Immature natural killer cell (primary cell): ENCODE measurements at regions not wholly inside any gene's neighbourhood (a gene's known extent, or its start where the extent isn't known, plus 50 kb on each side); places are given as distances from the start of the nearest gene placed in this dataset.

Source experiments
- DNase-seq, 3 donors: peaks; one replicate each; pipeline ENCODE4 v3.0.0; 2022; ENCODE audit warnings: mixed read lengths in 1 of 3
- H3K27ac Mint-ChIP-seq, 6 donors: one replicate each; pipeline ENCODE4 v1.8.0; 2020; ENCODE audit warnings: mixed read lengths in 6 of 6, mild to moderate bottlenecking in 5 of 6, inconsistent platforms in 4 of 6, moderate library complexity in 3 of 6
- H3K27me3 Mint-ChIP-seq, 3 donors: one replicate each; pipeline ENCODE4 v1.8.0; 2020 to 2021; ENCODE audit warnings: low read depth in 3 of 3, mild to moderate bottlenecking in 3 of 3, mixed read lengths in 3 of 3, moderate library complexity in 3 of 3, inconsistent platforms in 1 of 3
- H3K36me3 Mint-ChIP-seq, 3 donors: one replicate each; pipeline ENCODE4 v1.8.0; 2020; ENCODE audit warnings: mixed read lengths in 3 of 3, inconsistent platforms in 2 of 3, mild to moderate bottlenecking in 2 of 3
- H3K4me1 Mint-ChIP-seq, 2 donors: one replicate each; pipeline ENCODE4 v1.8.0; 2020; ENCODE audit warnings: inconsistent platforms in 2 of 2, mild to moderate bottlenecking in 2 of 2, mixed read lengths in 2 of 2, moderate library complexity in 1 of 2
- H3K4me3 Mint-ChIP-seq, 5 donors: one replicate each; pipeline ENCODE4 v1.8.0; 2020; ENCODE audit warnings: mild to moderate bottlenecking in 5 of 5, mixed read lengths in 5 of 5, inconsistent platforms in 3 of 5, moderate library complexity in 3 of 5
- H3K9me3 Mint-ChIP-seq, 6 donors: one replicate each; pipeline ENCODE4 v1.8.0; 2020; ENCODE audit warnings: mild to moderate bottlenecking in 6 of 6, mixed read lengths in 6 of 6, inconsistent platforms in 4 of 6, moderate library complexity in 3 of 6

DNA sequence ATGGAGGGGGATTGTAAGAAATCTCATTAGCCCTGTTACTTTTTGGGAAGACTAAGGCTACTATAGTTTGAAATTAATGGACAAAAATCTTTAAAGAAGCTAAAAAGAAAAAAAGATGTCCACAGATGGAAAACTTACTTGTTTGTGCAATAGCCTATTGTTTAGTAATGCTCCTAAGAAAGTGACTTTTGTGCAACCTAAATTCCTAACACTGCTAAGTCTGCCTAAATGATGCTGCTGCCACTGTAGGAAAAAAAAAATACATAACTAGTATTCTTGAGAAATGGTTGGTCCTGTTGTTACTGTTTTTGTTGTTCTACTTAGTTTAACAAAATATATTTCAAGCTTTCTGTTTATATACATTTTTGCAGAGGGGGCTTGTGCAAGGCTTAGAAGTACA lies 108.2 kb upstream of the NR3C1 start:
- no peak for DNase-seq
- no peaks in the 10 kb centered on the region for H3K4me1 Mint-ChIP-seq
- no peaks in the 10 kb centered on the region for H3K9me3 Mint-ChIP-seq
- H3K4me3 Mint-ChIP-seq, result no peak overlapping the region
- H3K36me3 Mint-ChIP-seq, result no peaks in the 10 kb centered on the region
- H3K27me3 Mint-ChIP-seq, result peaks cover 1 to 7% (median 4%) of the 10 kb centered on the region in 3 donors
- no peak overlapping the region for H3K27ac Mint-ChIP-seq

DNA sequence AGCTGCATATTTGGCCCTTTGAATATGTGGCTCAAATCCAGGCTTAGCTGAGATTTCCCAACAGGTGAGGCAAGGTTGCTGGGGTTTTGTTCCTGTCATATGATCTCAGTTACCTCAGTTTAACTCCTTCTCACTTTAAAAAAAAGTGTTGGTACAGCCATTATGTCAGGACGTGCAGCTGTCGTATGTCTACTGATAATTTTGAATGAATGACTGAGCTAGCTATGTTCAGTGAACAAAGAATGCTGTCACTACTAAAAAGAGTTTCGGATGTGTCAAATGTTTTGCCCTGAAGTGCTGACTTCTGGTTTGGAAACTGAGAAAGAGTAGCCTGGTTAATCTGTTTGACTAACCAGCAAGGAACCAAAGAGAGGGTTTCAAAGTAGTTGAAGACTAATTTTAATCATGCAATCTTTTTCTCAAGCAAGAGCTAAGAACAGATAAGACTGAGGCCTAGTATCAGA lies 106.3 kb upstream of the NR3C1 start:
- Mint-ChIP-seq H3K9me3 (no peaks in the 10 kb centered on the region), H3K4me1 (no peaks in the 10 kb centered on the region), H3K27ac (no peak overlapping the region), H3K36me3 (no peaks in the 10 kb centered on the region), H3K4me3 (no peak overlapping the region), H3K27me3 (peaks cover 1 to 7% (median 7%) of the 10 kb centered on the region in 3 donors)
- no peak for DNase-seq

- Mint-ChIP-seq H3K4me3 (no peak overlapping the region), H3K9me3 (no peaks in the 10 kb centered on the region), H3K27ac (no peak overlapping the region), H3K36me3 (no peaks in the 10 kb centered on the region), H3K4me1 (no peaks in the 10 kb centered on the region), H3K27me3 (peaks cover 1 to 3% (median 1%) of the 10 kb centered on the region in 3 donors)
- no peak for DNase-seq
Measured at GRCh38 chr5:143506836-143507552, 103.5 kb upstream of the NR3C1 start.

DNA sequence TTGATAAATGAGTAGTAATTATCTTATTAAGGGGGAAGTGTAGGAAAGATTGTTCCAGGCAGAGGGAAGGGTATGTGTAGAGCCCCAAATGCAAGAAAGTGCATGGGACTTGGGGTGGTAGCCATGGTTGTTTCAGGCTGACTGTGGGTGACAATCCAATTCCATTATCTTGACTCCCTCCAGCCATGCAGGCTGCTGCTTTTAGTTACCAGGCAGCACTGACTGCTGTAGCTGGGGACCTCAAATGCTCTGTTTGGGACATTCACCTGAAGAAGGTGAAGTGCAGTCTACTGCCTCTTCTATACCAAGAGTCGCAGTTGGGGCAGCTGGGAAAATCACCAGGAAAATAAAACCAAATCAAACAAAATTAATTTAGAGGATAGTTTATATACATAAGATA lies 102.4 kb upstream of the NR3C1 start:
- Mint-ChIP-seq H3K4me3 (no peak overlapping the region), H3K4me1 (no peaks in the 10 kb centered on the region), H3K27me3 (peaks cover 1 to 3% (median 1%) of the 10 kb centered on the region in 3 donors), H3K36me3 (no peaks in the 10 kb centered on the region), H3K27ac (no peak overlapping the region), H3K9me3 (no peaks in the 10 kb centered on the region)
- DNase-seq, result no peak

GRCh38 chr5:143505354-143505753 lies 101.9 kb upstream of the NR3C1 start:
- no peaks in the 10 kb centered on the region for H3K9me3 Mint-ChIP-seq
- no peak overlapping the region for H3K27ac Mint-ChIP-seq
- peaks cover 1 to 3% (median 1%) of the 10 kb centered on the region in 3 donors for H3K27me3 Mint-ChIP-seq
- no peaks in the 10 kb centered on the region for H3K36me3 Mint-ChIP-seq
- no peak overlapping the region for H3K4me3 Mint-ChIP-seq
- no peak for DNase-seq
- H3K4me1 Mint-ChIP-seq, result no peaks in the 10 kb centered on the region

DNA sequence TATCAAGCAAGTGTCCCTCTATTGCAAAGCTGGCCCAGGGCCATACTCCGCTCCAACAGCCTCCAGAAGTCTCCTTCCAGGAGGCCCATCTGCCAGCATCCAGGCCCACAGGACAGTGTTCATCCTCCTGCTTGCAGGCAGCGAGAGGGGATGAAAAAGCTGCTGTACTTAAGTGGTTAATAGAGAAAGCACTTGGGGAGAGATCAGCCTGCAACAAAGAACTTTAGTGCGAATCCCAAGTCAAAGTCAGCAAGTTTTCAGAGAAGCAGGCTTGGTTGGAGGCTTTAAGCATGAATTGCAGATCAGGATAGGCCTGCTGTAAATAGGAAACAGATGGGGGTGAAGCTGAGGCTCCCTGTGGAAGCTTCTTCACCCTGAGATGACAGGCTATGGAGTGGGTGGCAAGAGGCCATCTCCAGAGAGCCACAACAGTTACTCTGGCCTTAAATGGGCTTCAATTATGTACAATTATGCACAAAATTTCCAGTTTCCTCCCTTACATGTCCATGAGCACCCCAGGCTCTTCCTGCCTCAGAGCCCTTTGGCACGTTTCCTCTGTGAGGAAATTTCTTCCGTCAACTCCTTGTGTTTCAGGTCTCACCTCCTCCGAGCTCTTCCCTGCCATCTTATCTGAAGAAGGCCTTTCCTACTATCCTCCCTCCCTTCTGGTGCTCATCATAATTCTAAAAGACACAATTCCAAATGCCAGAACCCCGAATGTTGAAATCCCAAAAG lies 98.0 kb upstream of the NR3C1 start:
- H3K27ac Mint-ChIP-seq, result no peak overlapping the region

GRCh38 chr5:143499480-143500114 lies 96.1 kb upstream of the NR3C1 start:
- Mint-ChIP-seq H3K4me1 (no peaks in the 10 kb centered on the region), H3K27ac (no peak overlapping the region), H3K27me3 (peaks cover 0 to 2% (median 2%) of the 10 kb centered on the region in 3 donors), H3K9me3 (peaks cover 0 to 2% (median 0%) of the 10 kb centered on the region in 6 donors), H3K36me3 (no peaks in the 10 kb centered on the region), H3K4me3 (no peak overlapping the region)
- no peak for DNase-seq

More for the DNA sequence above, 98.0 kb upstream of the NR3C1 start:
- H3K4me1 Mint-ChIP-seq, result no peaks in the 10 kb centered on the region
- no peaks in the 10 kb centered on the region for H3K9me3 Mint-ChIP-seq
- H3K36me3 Mint-ChIP-seq, result no peaks in the 10 kb centered on the region
- no peak overlapping the region for H3K4me3 Mint-ChIP-seq
- no peak for DNase-seq
- peaks cover 0 to 3% (median 0%) of the 10 kb centered on the region in 3 donors for H3K27me3 Mint-ChIP-seq

GRCh38 chr5:143498821-143499220 lies 95.3 kb upstream of the NR3C1 start:
- Mint-ChIP-seq H3K4me1 (no peaks in the 10 kb centered on the region), H3K27me3 (peaks cover 0 to 2% (median 2%) of the 10 kb centered on the region in 3 donors), H3K36me3 (no peaks in the 10 kb centered on the region), H3K9me3 (peaks cover 0 to 2% (median 0%) of the 10 kb centered on the region in 6 donors), H3K27ac (no peak overlapping the region), H3K4me3 (no peak overlapping the region)
- DNase-seq, result no peak

- Mint-ChIP-seq H3K27me3 (peaks cover 0 to 2% (median 2%) of the 10 kb centered on the region in 3 donors), H3K9me3 (peaks cover 0 to 2% (median 0%) of the 10 kb centered on the region in 6 donors), H3K4me1 (no peaks in the 10 kb centered on the region), H3K4me3 (no peak overlapping the region), H3K27ac (no peak overlapping the region), H3K36me3 (no peaks in the 10 kb centered on the region)
- DNase-seq, result no peak
Measured at GRCh38 chr5:143497749-143498148, 94.3 kb upstream of the NR3C1 start.

GRCh38 chr5:143496943-143497342 lies 93.5 kb upstream of the NR3C1 start:
- Mint-ChIP-seq H3K27ac (no peak overlapping the region), H3K27me3 (peaks cover 0 to 2% (median 2%) of the 10 kb centered on the region in 3 donors), H3K9me3 (peaks cover 0 to 2% (median 0%) of the 10 kb centered on the region in 6 donors), H3K36me3 (no peaks in the 10 kb centered on the region), H3K4me1 (no peaks in the 10 kb centered on the region), H3K4me3 (no peak overlapping the region)
- DNase-seq, result no peak

DNA sequence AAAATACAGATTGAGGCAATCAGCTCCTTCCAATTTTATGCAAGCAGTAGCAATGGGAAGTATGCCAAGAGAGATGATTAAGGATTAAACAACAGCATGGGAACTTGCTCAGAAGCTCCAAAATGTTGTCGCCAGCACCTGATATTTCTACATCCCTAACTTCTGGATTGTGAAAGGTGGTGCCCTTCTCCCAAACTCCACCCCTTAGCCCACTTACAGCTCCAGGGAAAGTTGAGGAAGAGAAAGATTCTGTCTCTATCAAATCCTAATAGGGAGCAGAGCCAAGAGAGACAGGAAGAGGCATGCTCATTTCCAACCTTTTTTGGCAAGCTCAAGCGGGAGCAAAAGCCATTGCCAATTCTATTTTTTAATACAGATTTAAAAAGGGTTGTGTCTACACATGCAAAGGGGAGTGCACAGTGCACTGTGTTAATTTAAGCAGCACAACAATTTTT lies 92.4 kb upstream of the NR3C1 start:
- Mint-ChIP-seq H3K4me3 (no peak overlapping the region), H3K27me3 (peaks cover 0 to 2% (median 2%) of the 10 kb centered on the region in 3 donors), H3K27ac (no peak overlapping the region), H3K9me3 (peaks cover 0 to 2% (median 0%) of the 10 kb centered on the region in 6 donors), H3K36me3 (no peaks in the 10 kb centered on the region), H3K4me1 (no peaks in the 10 kb centered on the region)
- DNase-seq, result no peak

GRCh38 chr5:143495110-143495509 lies 91.6 kb upstream of the NR3C1 start:
- peaks cover 0 to 2% (median 0%) of the 10 kb centered on the region in 6 donors for H3K9me3 Mint-ChIP-seq
- H3K36me3 Mint-ChIP-seq, result no peaks in the 10 kb centered on the region
- peaks cover 0 to 4% (median 2%) of the 10 kb centered on the region in 3 donors for H3K27me3 Mint-ChIP-seq
- no peak overlapping the region for H3K4me3 Mint-ChIP-seq
- no peak for DNase-seq
- no peaks in the 10 kb centered on the region for H3K4me1 Mint-ChIP-seq
- no peak overlapping the region for H3K27ac Mint-ChIP-seq

GRCh38 chr5:143494595-143494994 lies 91.1 kb upstream of the NR3C1 start:
- no peak for DNase-seq
- H3K4me3 Mint-ChIP-seq, result no peak overlapping the region
- no peaks in the 10 kb centered on the region for H3K4me1 Mint-ChIP-seq
- H3K27me3 Mint-ChIP-seq, result peaks cover 0 to 4% (median 2%) of the 10 kb centered on the region in 3 donors
- H3K27ac Mint-ChIP-seq, result no peak overlapping the region
- peaks cover 0 to 2% (median 0%) of the 10 kb centered on the region in 6 donors for H3K9me3 Mint-ChIP-seq
- H3K36me3 Mint-ChIP-seq, result no peaks in the 10 kb centered on the region

GRCh38 chr5:143494162-143494561 lies 90.7 kb upstream of the NR3C1 start:
- H3K4me3 Mint-ChIP-seq, result no peak overlapping the region
- H3K36me3 Mint-ChIP-seq, result no peaks in the 10 kb centered on the region
- H3K27me3 Mint-ChIP-seq, result peaks cover 0 to 4% (median 2%) of the 10 kb centered on the region in 3 donors
- no peak for DNase-seq
- H3K27ac Mint-ChIP-seq, result no peak overlapping the region
- H3K4me1 Mint-ChIP-seq, result no peaks in the 10 kb centered on the region
- H3K9me3 Mint-ChIP-seq, result peaks cover 0 to 2% (median 0%) of the 10 kb centered on the region in 6 donors
